Adrenal gland (tissue), 9 donors: ENCODE measurements at regions not wholly inside any gene's neighbourhood (a gene's known extent, or its start where the extent isn't known, plus 50 kb on each side); places are given as distances from the start of the nearest gene placed in this dataset.
"Not testable (repeated sequence)": the region's sequence is repeated elsewhere in the genome, so short reads cannot be mapped to it uniquely, and the experiment has no call there.

Source experiments
- DNase-seq, 7 donors: peaks; one replicate each; pipeline ENCODE4 v3.0.0-alpha.2; 2019 to 2020
- H3K27ac ChIP-seq, 5 donors: fragments of 200-600 bp; sonication (generic) in 4 of 5; 1 replicate in 3 of 5; 2 replicates in 2 of 5; pipeline versions ENCODE4 v1.5.1 to v1.8.0; 2016 to 2020; ENCODE audit warnings: mild to moderate bottlenecking in 1 of 5
- H3K27me3 ChIP-seq: fragments of 200-600 bp; 2 replicates; pipeline ENCODE4 v1.8.0; 2021
- H3K36me3 ChIP-seq, 2 donors: fragments of 200-600 bp; replicated peaks in 1 of 2; 1 replicate in 1 of 2; 2 replicates in 1 of 2; pipeline versions ENCODE4 v1.5.1 to v1.8.0; 2018 to 2022
- H3K4me1 ChIP-seq, 2 donors: fragments of 200-600 bp; replicated peaks in 1 of 2; 1 replicate in 1 of 2; 2 replicates in 1 of 2; pipeline versions ENCODE4 v1.5.1 to v1.8.0; 2018 to 2021
- H3K4me3 ChIP-seq, 4 donors: fragments of 200-600 bp; sonication (generic) in 3 of 4; one replicate each; pipeline ENCODE4 v1.5.1; 2016 to 2018
- H3K9me3 ChIP-seq, 3 donors: fragments of 200-600 bp; sonication (generic) in 1 of 3; replicated peaks in 1 of 3; 1 replicate in 2 of 3; 2 replicates in 1 of 3; pipeline versions ENCODE4 v1.5.1 to v1.8.0; 2016 to 2021
- CTCF ChIP-seq, 6 experiments: fragments of 450-650 bp in 4 of 6; fragments of 200-600 bp in 2 of 6; sonication (generic) in 1 of 6; IDR thresholded peaks; 1 replicate in 5 of 6; 2 replicates in 1 of 6; pipeline versions ENCODE4 v1.5.1 to v1.8.0; 2016 to 2021; ENCODE audit warnings: antibody characterized with exemption in 6 of 6, mild to moderate bottlenecking in 2 of 6, moderate library complexity in 1 of 6
- POLR2A ChIP-seq, 2 donors: fragments of 450-650 bp; IDR thresholded peaks; one replicate each; pipeline ENCODE4 v1.6.1; 2017; ENCODE audit warnings: antibody characterized with exemption in 2 of 2, mild to moderate bottlenecking in 2 of 2, moderate library complexity in 1 of 2
- WGBS, 4 donors: extraction: QIAGEN DNeasy Blood & Tissue Kit in 2 of 4; methylation state at CpG; one replicate each; pipeline versions ENCODE4 v1.1.5 to v1.1.7; 2013 to 2017; 5-methylcytosine and 5-hydroxymethylcytosine counted together
- intact Hi-C, 2 donors: fragments of 100-400 bp; cut with DNase I; formaldehyde crosslinking; loops; one replicate each; pipeline versions ENCODE4 v1.14.1 to v1.15.0; 2022 to 2023
- donor health status: healthy with polysubstance abuse.
- donor health status: Bipolar disorder and iron deficiency.
- donor health status: DM: yes; HTN: yes; CAD: no.
- donor health status: DM: no; HTN: no; CAD: no.
- donor health status: DM: no; HTN: no; CAD: no.

- Histone ChIP-seq H3K4me3 (no peak overlapping the region), H3K27ac (no peak overlapping the region), H3K9me3 (no peaks in the 10 kb centered on the region), H3K36me3 (no peaks in the 10 kb centered on the region), H3K27me3 (no peaks in the 10 kb centered on the region), H3K4me1 (no peaks in the 10 kb centered on the region)
- intact Hi-C loops, result no loop called here
- WGBS, 4 donors, result 68 to 89% (median 73%) methylated on average over 6 to 9 of the region's 10 CpGs
- DNase-seq, result peak in 2 of 7 donors; percentile 6 to 18
- TF ChIP-seq CTCF (IDR thresholded peaks at IDR 0.05), result no peak
- TF ChIP-seq POLR2A (IDR thresholded peaks at IDR 0.05), result no peak
Observed at GRCh38 chr4:189659287-189659686, 281.4 kb upstream of the FRG1 start.

- Histone ChIP-seq H3K27ac (no peak overlapping the region), H3K27me3 (no peaks in the 10 kb centered on the region), H3K36me3 (no peaks in the 10 kb centered on the region), H3K9me3 (no peaks in the 10 kb centered on the region), H3K4me1 (no peaks in the 10 kb centered on the region), H3K4me3 (no peak overlapping the region)
- WGBS, 4 donors, result 62 to 77% (median 75%) methylated on average over 13 to 16 of the region's 16 CpGs
- intact Hi-C loops, result no loop called here
- no peak for DNase-seq
- TF ChIP-seq CTCF (IDR thresholded peaks at IDR 0.05) (no peak), POLR2A (IDR thresholded peaks at IDR 0.05) (no peak)
Observed at GRCh38 chr4:189660722-189661360, 279.8 kb upstream of the FRG1 start.

GRCh38 chr4:189664693-189665250 is 275.9 kb upstream of the FRG1 start:
- Histone ChIP-seq H3K27ac (no peak overlapping the region), H3K4me3 (no peak overlapping the region), H3K9me3 (no peaks in the 10 kb centered on the region), H3K4me1 (no peaks in the 10 kb centered on the region), H3K27me3 (no peaks in the 10 kb centered on the region), H3K36me3 (no peaks in the 10 kb centered on the region)
- TF ChIP-seq CTCF (IDR thresholded peaks at IDR 0.05) (no peak), POLR2A (IDR thresholded peaks at IDR 0.05) (no peak)
- 93 to 98% (median 96%) methylated on average over 6 to 27 of the region's 27 CpGs for WGBS, 4 donors
- no peak for DNase-seq
- intact Hi-C loops, result no loop called here

- H3K27ac ChIP-seq, H3K9me3 ChIP-seq, H3K36me3 ChIP-seq, intact Hi-C loops, H3K4me3 ChIP-seq, H3K27me3 ChIP-seq, H3K4me1 ChIP-seq: not testable (repeated sequence)
- DNase-seq, result peak in 6 of 7 donors; percentile 21 to 85 (median 63)
- WGBS, 4 donors, result 17 to 26% (median 21%) methylated on average over 2 of the region's 2 CpGs
Observed at GRCh38 chr4:189665712-189666305, 274.9 kb upstream of the FRG1 start.

GRCh38 chr4:189667386-189667785 is 273.3 kb upstream of the FRG1 start:
- H3K4me1 ChIP-seq, H3K4me3 ChIP-seq, H3K36me3 ChIP-seq, H3K27ac ChIP-seq, intact Hi-C loops, DNase-seq, H3K27me3 ChIP-seq, H3K9me3 ChIP-seq: not testable (repeated sequence)
- no CpG with 5 or more reads among the region's 1 CpG for WGBS, 4 donors

- H3K9me3 ChIP-seq, H3K27me3 ChIP-seq: not testable (repeated sequence)
- no CpG with 5 or more reads among the region's 8 CpGs for WGBS, 4 donors
Observed at GRCh38 chr4:189697675-189698245, 242.9 kb upstream of the FRG1 start.

GRCh38 chr4:189703000-189703399 is 237.7 kb upstream of the FRG1 start:
- H3K36me3 ChIP-seq, H3K27ac ChIP-seq, H3K4me1 ChIP-seq, DNase-seq, intact Hi-C loops, H3K9me3 ChIP-seq, H3K4me3 ChIP-seq, H3K27me3 ChIP-seq: not testable (repeated sequence)
- 76 to 89% (median 86%) methylated on average over 3 of the region's 3 CpGs for WGBS, 4 donors

More at GRCh38 chr4:189697675-189698245, 242.9 kb upstream of the FRG1 start:
- H3K4me1 ChIP-seq, DNase-seq, H3K27ac ChIP-seq, intact Hi-C loops, H3K4me3 ChIP-seq, H3K36me3 ChIP-seq: not testable (repeated sequence)

- WGBS, 4 donors, result 78 to 89% (median 83%) methylated on average over 4 of the region's 4 CpGs
- H3K27ac ChIP-seq, DNase-seq, intact Hi-C loops, H3K4me3 ChIP-seq, H3K36me3 ChIP-seq, H3K9me3 ChIP-seq, H3K4me1 ChIP-seq, H3K27me3 ChIP-seq: not testable (repeated sequence)
Observed at GRCh38 chr4:189706821-189707220, 233.9 kb upstream of the FRG1 start.
